ENCODE measurements at regions not wholly inside any gene's neighbourhood (a gene's known extent, or its start where the extent isn't known, plus 50 kb on each side); places are given as distances from the start of the nearest gene placed in this dataset.

GRCh38 chr4:107125496-107125895, 89.4 kb upstream of the DKK2 start:
- no peak for DNase-seq (ENCODE audit: low read depth)
- no peak for TF ChIP-seq CTCF (IDR thresholded peaks at IDR 0.05; ENCODE audit: insufficient read depth, low read length)

GRCh38 chr4:107122736-107123135, 86.6 kb upstream of the DKK2 start:
- H3K4me3 ChIP-seq (ENCODE audit: low read depth, low read length): no peak overlapping the region
- no peak for TF ChIP-seq CTCF (IDR thresholded peaks at IDR 0.05; ENCODE audit: insufficient read depth, low read length)

More at GRCh38 chr4:107125496-107125895, 89.4 kb upstream of the DKK2 start:
- no peak overlapping the region for H3K4me3 ChIP-seq (ENCODE audit: low read depth, low read length)

GRCh38 chr4:107120661-107121060, 84.5 kb upstream of the DKK2 start:
- H3K4me3 ChIP-seq (ENCODE audit: low read depth, low read length): no peak overlapping the region
- no peak for DNase-seq (ENCODE audit: low read depth)
- TF ChIP-seq CTCF (IDR thresholded peaks at IDR 0.05; ENCODE audit: insufficient read depth, low read length): no peak

More at GRCh38 chr4:107122736-107123135, 86.6 kb upstream of the DKK2 start:
- no peak for DNase-seq (ENCODE audit: low read depth)

- TF ChIP-seq CTCF (IDR thresholded peaks at IDR 0.05; ENCODE audit: insufficient read depth, low read length): no peak
- H3K4me3 ChIP-seq (ENCODE audit: low read depth, low read length): no peak overlapping the region
- DNase-seq (ENCODE audit: low read depth): no peak
Observed at GRCh38 chr4:107117726-107118125, 81.6 kb upstream of the DKK2 start.

GRCh38 chr4:107115185-107115847, 79.2 kb upstream of the DKK2 start:
- no peak for TF ChIP-seq CTCF (IDR thresholded peaks at IDR 0.05; ENCODE audit: insufficient read depth, low read length)
- H3K4me3 ChIP-seq (ENCODE audit: low read depth, low read length): no peak overlapping the region

GRCh38 chr4:107114059-107114458, 77.9 kb upstream of the DKK2 start:
- no peak for DNase-seq (ENCODE audit: low read depth)
- no peak for TF ChIP-seq CTCF (IDR thresholded peaks at IDR 0.05; ENCODE audit: insufficient read depth, low read length)
- H3K4me3 ChIP-seq (ENCODE audit: low read depth, low read length): no peak overlapping the region

More at GRCh38 chr4:107115185-107115847, 79.2 kb upstream of the DKK2 start:
- DNase-seq (ENCODE audit: low read depth): peak; percentile 72

- no peak overlapping the region for H3K4me3 ChIP-seq (ENCODE audit: low read depth, low read length)
- no peak for DNase-seq (ENCODE audit: low read depth)
- no peak for TF ChIP-seq CTCF (IDR thresholded peaks at IDR 0.05; ENCODE audit: insufficient read depth, low read length)
Observed at GRCh38 chr4:107098401-107098800, 62.3 kb upstream of the DKK2 start.
